GM18861 (cell line): ENCODE measurements at regions not wholly inside any gene's neighbourhood (a gene's known extent, or its start where the extent isn't known, plus 50 kb on each side); places are given as distances from the start of the nearest gene placed in this dataset.
"Not testable (repeated sequence)": the region's sequence is repeated elsewhere in the genome, so short reads cannot be mapped to it uniquely, and the experiment has no call there.

Experiments used
- ATAC-seq: cut with Tn5 transposase; IDR thresholded peaks from one replicate; pipeline ENCODE4 v1.9.1; 2021; ENCODE audit not compliant: unreplicated experiment

- ATAC-seq, result peak; percentile 64
Observed at GRCh38 chr1:91099746-91100621, 78.1 kb upstream of the ZNF644 start.

- no peak for ATAC-seq
Observed at GRCh38 chr1:91098299-91098906, 76.6 kb upstream of the ZNF644 start.

GRCh38 chr1:91095321-91095720 is 73.5 kb upstream of the ZNF644 start:
- not testable (repeated sequence) for ATAC-seq

GRCh38 chr1:91092503-91092902 is 70.7 kb upstream of the ZNF644 start:
- no peak for ATAC-seq

GRCh38 chr1:91091812-91092211 is 70.0 kb upstream of the ZNF644 start:
- ATAC-seq, result no peak

GRCh38 chr1:91080650-91081049 is 58.8 kb upstream of the ZNF644 start:
- no peak for ATAC-seq

GRCh38 chr1:91078859-91079258 is 57.0 kb upstream of the ZNF644 start:
- no peak for ATAC-seq

- no peak for ATAC-seq
Observed at GRCh38 chr1:91076834-91077233, 55.0 kb upstream of the ZNF644 start.

- no peak for ATAC-seq
Observed at GRCh38 chr1:91075233-91076135, 53.6 kb upstream of the ZNF644 start.

GRCh38 chr1:91073299-91073698 is 51.5 kb upstream of the ZNF644 start:
- ATAC-seq, result no peak

- no peak for ATAC-seq
Observed at GRCh38 chr1:91071838-91072237, 50.0 kb upstream of the ZNF644 start.
